Mesenchymal stem cell (in vitro differentiated cells and primary cell): ENCODE measurements at regions not wholly inside any gene's neighbourhood (a gene's known extent, or its start where the extent isn't known, plus 50 kb on each side); places are given as distances from the start of the nearest gene placed in this dataset.

Experiments
- DNase-seq: peaks from one replicate; pipeline ENCODE4 v3.0.0-alpha.2; 2013
- H2AFZ ChIP-seq: one replicate; pipeline ENCODE4 v1.6.1; 2013; ENCODE audit warnings: low read depth, mild to moderate bottlenecking, control low read depth, inconsistent platforms, low read length, moderate library complexity
- H2AK5ac ChIP-seq: 2 replicates; pipeline ENCODE4 v1.6.1; 2013; ENCODE audit warnings: low read length, moderate library complexity, mild to moderate bottlenecking, inconsistent platforms; ENCODE audit not compliant: severe bottlenecking
- H2BK120ac ChIP-seq: one replicate; pipeline ENCODE4 v1.6.1; 2013; ENCODE audit warnings: low read depth, mild to moderate bottlenecking, inconsistent platforms, low read length, moderate library complexity
- H2BK12ac ChIP-seq, 2 experiments: one replicate each; pipeline ENCODE4 v1.6.1; 2013; ENCODE audit warnings: inconsistent platforms in 2 of 2, low read length in 2 of 2, mild to moderate bottlenecking in 2 of 2, moderate library complexity in 2 of 2, control low read depth in 1 of 2
- H2BK15ac ChIP-seq: one replicate; pipeline ENCODE4 v1.6.1; 2013; ENCODE audit warnings: mild to moderate bottlenecking, low read depth, inconsistent platforms; ENCODE audit not compliant: poor library complexity, severe bottlenecking
- H2BK5ac ChIP-seq: 2 replicates; pipeline ENCODE4 v1.6.1; 2013; ENCODE audit warnings: low read depth, mild to moderate bottlenecking, low read length, control low read depth, inconsistent platforms; ENCODE audit not compliant: poor library complexity, severe bottlenecking
- H3K14ac ChIP-seq, 2 experiments: one replicate each; pipeline ENCODE4 v1.6.1; 2013; ENCODE audit warnings: inconsistent platforms in 2 of 2, low read length in 2 of 2, control low read depth in 1 of 2, mild to moderate bottlenecking in 1 of 2, moderate library complexity in 1 of 2
- H3K18ac ChIP-seq, 2 experiments: one replicate each; pipeline ENCODE4 v1.6.1; 2013; ENCODE audit warnings: inconsistent platforms in 2 of 2, low read length in 2 of 2, control low read depth in 1 of 2, low read depth in 1 of 2, mild to moderate bottlenecking in 1 of 2
- H3K23ac ChIP-seq, 2 experiments: one replicate each; pipeline ENCODE4 v1.6.1; 2013; ENCODE audit warnings: inconsistent platforms in 2 of 2, low read length in 2 of 2, mild to moderate bottlenecking in 2 of 2, moderate library complexity in 2 of 2, control low read depth in 1 of 2
- H3K27ac ChIP-seq: 2 replicates; pipeline ENCODE4 v1.5.1; 2013; ENCODE audit warnings: mild to moderate bottlenecking, moderate library complexity, low read length, control low read depth, inconsistent platforms; ENCODE audit not compliant: poor library complexity, severe bottlenecking
- H3K27me3 ChIP-seq, 2 experiments: 2 replicates each; pipeline versions ENCODE4 v1.6.1 to v1.7.0; 2013; ENCODE audit warnings: low read length in 2 of 2, mild to moderate bottlenecking in 2 of 2, moderate library complexity in 2 of 2, control low read depth in 1 of 2, inconsistent platforms in 1 of 2; ENCODE audit not compliant: control insufficient read depth in 1 of 2, insufficient read depth in 1 of 2
- H3K36me3 ChIP-seq, 2 experiments: 2 replicates each; pipeline versions ENCODE4 v1.6.1 to v1.7.0; 2013; ENCODE audit warnings: low read length in 2 of 2, control low read depth in 1 of 2, inconsistent platforms in 1 of 2, low read depth in 1 of 2, mild to moderate bottlenecking in 1 of 2; ENCODE audit not compliant: insufficient read depth in 2 of 2, control insufficient read depth in 1 of 2
- H3K4ac ChIP-seq, 2 experiments: one replicate each; pipeline ENCODE4 v1.6.1; 2013; ENCODE audit warnings: inconsistent platforms in 2 of 2, low read length in 2 of 2, mild to moderate bottlenecking in 2 of 2, moderate library complexity in 2 of 2, control low read depth in 1 of 2, low read depth in 1 of 2
- H3K4me1 ChIP-seq: 2 replicates; pipeline ENCODE4 v1.6.1; 2013; ENCODE audit warnings: low read depth, low read length, control low read depth; ENCODE audit not compliant: control insufficient read depth, insufficient read depth
- H3K4me2 ChIP-seq: 2 replicates; pipeline ENCODE4 v1.6.1; 2013; ENCODE audit warnings: low read length, mild to moderate bottlenecking, inconsistent platforms; ENCODE audit not compliant: poor library complexity, severe bottlenecking
- H3K4me3 ChIP-seq, 2 experiments: 2 replicates each; pipeline versions ENCODE4 v1.5.1 to v1.7.0; 2013; ENCODE audit warnings: low read length in 2 of 2, mild to moderate bottlenecking in 2 of 2, control low read depth in 1 of 2, low read depth in 1 of 2; ENCODE audit not compliant: insufficient read depth in 1 of 2
- H3K79me1 ChIP-seq: replicated peaks from 2 replicates; pipeline ENCODE4 v1.6.1; 2013; ENCODE audit warnings: mild to moderate bottlenecking, control low read depth, low read length, inconsistent platforms; ENCODE audit not compliant: poor library complexity, severe bottlenecking
- H3K9ac ChIP-seq: 2 replicates; pipeline ENCODE4 v1.7.0; 2013; ENCODE audit warnings: mild to moderate bottlenecking, low read length, moderate library complexity
- H3K9me3 ChIP-seq: 2 replicates; pipeline ENCODE4 v1.7.0; 2013; ENCODE audit warnings: mild to moderate bottlenecking, low read length; ENCODE audit not compliant: control insufficient read depth
- H4K8ac ChIP-seq: one replicate; pipeline ENCODE4 v1.6.1; 2013; ENCODE audit warnings: inconsistent platforms, mild to moderate bottlenecking, low read length, moderate library complexity
- H4K91ac ChIP-seq: one replicate; pipeline ENCODE4 v1.6.1; 2013; ENCODE audit warnings: mild to moderate bottlenecking, low read length, inconsistent platforms
- WGBS: methylation state at CpG from one replicate; pipeline ENCODE4 v1.1.7; 2013; ENCODE audit warnings: mixed read lengths; 5-methylcytosine and 5-hydroxymethylcytosine counted together

- peak; percentile 60 for DNase-seq
- no peaks in the 10 kb centered on the region for H3K36me3 ChIP-seq
- WGBS: 71% methylated on average over 12 of the region's 12 CpGs
- peaks cover 4% of the 10 kb centered on the region for H3K9me3 ChIP-seq
- H3K23ac ChIP-seq: no peak overlapping the region
- H3K9ac ChIP-seq: peak overlapping the region; percentile 12
- no peak overlapping the region for H3K14ac ChIP-seq
- H3K4ac ChIP-seq: no peak overlapping the region
- H3K4me1 ChIP-seq: peaks cover 6% of the 10 kb centered on the region
- no peaks in the 10 kb centered on the region for H3K79me1 ChIP-seq
- H3K18ac ChIP-seq: peak overlapping the region; percentile 28 to 57
- H4K91ac ChIP-seq: peak overlapping the region; percentile 65
- H2BK12ac ChIP-seq: peak overlapping the region; percentile 69 to 87
- H2BK5ac ChIP-seq: no peak overlapping the region
- H3K27me3 ChIP-seq: no peaks in the 10 kb centered on the region
- no peak overlapping the region for H2BK15ac ChIP-seq
- H3K4me3 ChIP-seq: no peak overlapping the region
- no peak overlapping the region for H2BK120ac ChIP-seq
- H4K8ac ChIP-seq: peak overlapping the region; percentile 85
- H2AFZ ChIP-seq: no peak overlapping the region
- peak overlapping the region; percentile 19 for H2AK5ac ChIP-seq
- no peak overlapping the region for H3K27ac ChIP-seq
- no peak overlapping the region for H3K4me2 ChIP-seq
Observed at GRCh38 chr10:124145109-124145870, 51.9 kb upstream of the CHST15 start.

- Histone ChIP-seq H2BK15ac (peak overlapping the region; percentile 71), H2AFZ (no peak overlapping the region), H3K9ac (no peak overlapping the region), H3K4me2 (no peak overlapping the region), H2BK12ac (peak overlapping the region; percentile 74 to 97), H3K23ac (no peak overlapping the region), H3K4ac (peak overlapping the region in 1 of 2 experiments; percentile 42), H2BK120ac (peak overlapping the region; percentile 42), H3K79me1 (no peaks in the 10 kb centered on the region), H3K4me1 (peaks cover 2% of the 10 kb centered on the region), H3K27me3 (no peaks in the 10 kb centered on the region), H3K27ac (no peak overlapping the region), H3K18ac (peak overlapping the region; percentile 42 to 78), H3K36me3 (no peaks in the 10 kb centered on the region), H4K91ac (peak overlapping the region; percentile 83), H4K8ac (peak overlapping the region; percentile 85), H2BK5ac (no peak overlapping the region), H3K14ac (no peak overlapping the region), H3K9me3 (peaks cover 11% of the 10 kb centered on the region), H2AK5ac (no peak overlapping the region), H3K4me3 (no peak overlapping the region)
- WGBS: 69% methylated on average over 9 of the region's 9 CpGs
- no peak for DNase-seq
Observed at GRCh38 chr10:124144536-124144935, 51.1 kb upstream of the CHST15 start.

- Histone ChIP-seq H2BK120ac (no peak overlapping the region), H4K8ac (no peak overlapping the region), H3K4me2 (no peak overlapping the region), H2AK5ac (no peak overlapping the region), H2AFZ (no peak overlapping the region), H3K79me1 (no peaks in the 10 kb centered on the region), H3K18ac (peak overlapping the region; percentile 5 to 61), H3K27ac (no peak overlapping the region), H3K9ac (no peak overlapping the region), H2BK5ac (no peak overlapping the region), H3K4me3 (no peak overlapping the region), H3K4ac (peak overlapping the region in 1 of 2 experiments; percentile 35), H4K91ac (peak overlapping the region; percentile 52), H3K27me3 (no peaks in the 10 kb centered on the region), H2BK12ac (peak overlapping the region in 1 of 2 experiments; percentile 97), H2BK15ac (no peak overlapping the region), H3K4me1 (no peaks in the 10 kb centered on the region), H3K36me3 (no peaks in the 10 kb centered on the region), H3K14ac (no peak overlapping the region), H3K9me3 (peaks cover 11% of the 10 kb centered on the region), H3K23ac (no peak overlapping the region)
- DNase-seq: no peak
- WGBS: 85% methylated on average over 6 of the region's 6 CpGs
Observed at GRCh38 chr10:124143721-124144120, 50.3 kb upstream of the CHST15 start.
